HG03442 (cell line): ENCODE measurements at regions not wholly inside any gene's neighbourhood (a gene's known extent, or its start where the extent isn't known, plus 50 kb on each side); places are given as distances from the start of the nearest gene placed in this dataset.

Experiments used
- ATAC-seq: cut with Tn5 transposase; IDR thresholded peaks from one replicate; pipeline ENCODE4 v1.9.1; 2021; ENCODE audit warnings: mild to moderate bottlenecking, moderate library complexity; ENCODE audit not compliant: unreplicated experiment

DNA sequence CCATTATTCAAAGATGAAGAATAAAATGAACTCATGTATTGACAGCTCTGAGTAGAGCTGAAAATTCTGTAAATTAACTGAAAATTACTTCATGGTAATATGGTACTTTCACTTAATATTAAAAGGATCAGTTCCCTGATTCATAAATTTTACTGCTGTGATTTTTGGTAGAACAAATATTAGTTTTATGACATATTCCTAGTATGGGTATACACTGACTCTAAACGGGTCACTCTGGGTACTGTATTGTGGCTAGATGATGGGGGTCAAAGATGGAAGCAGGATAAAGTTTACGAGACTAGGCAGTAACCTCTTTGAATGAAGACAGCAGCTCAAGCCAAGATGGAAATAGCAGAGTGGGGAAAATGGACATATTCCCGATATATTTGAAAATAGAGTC, 135.5 kb downstream of the NUAK1 start:
- ATAC-seq: no peak

DNA sequence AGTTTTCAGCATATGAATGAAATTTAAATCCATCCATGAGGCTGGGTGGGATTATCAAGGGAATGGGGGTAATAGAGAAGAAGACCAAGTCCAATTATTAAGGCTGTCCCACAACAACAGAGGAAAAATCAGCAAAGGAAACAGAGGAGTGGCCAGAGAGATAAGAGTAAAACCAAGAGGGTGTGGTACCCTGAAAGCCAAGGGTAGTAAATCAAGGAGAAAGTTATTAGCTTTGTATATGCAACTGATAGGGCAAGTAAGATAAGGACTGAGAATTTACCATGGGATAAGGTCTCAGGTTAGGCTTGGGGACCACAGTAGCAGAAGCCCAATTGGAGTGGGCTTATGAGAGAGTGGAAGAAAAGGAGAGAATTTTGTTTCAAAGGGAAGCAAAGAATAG, 134.5 kb downstream of the NUAK1 start:
- ATAC-seq: no peak

GRCh38 chr12:106006382-106006781, 132.4 kb downstream of the NUAK1 start:
- no peak for ATAC-seq

- ATAC-seq: no peak
These were observed 131.8 kb downstream of the NUAK1 start for GRCh38 chr12:106006940-106007339.

- ATAC-seq: no peak
These were observed 128.0 kb downstream of the NUAK1 start for GRCh38 chr12:106010741-106011140.
